HL-60 (cell line): ENCODE measurements at regions not wholly inside any gene's neighbourhood (a gene's known extent, or its start where the extent isn't known, plus 50 kb on each side); places are given as distances from the start of the nearest gene placed in this dataset.

ENCODE experiments used
- CTCF ChIP-seq: IDR thresholded peaks from one replicate; pipeline ENCODE4 v1.5.1; 2011; ENCODE audit warnings: low read length, control low read depth, inconsistent platforms; ENCODE audit not compliant: insufficient read depth
- POLR2AphosphoS5 ChIP-seq: IDR thresholded peaks from 2 replicates; pipeline ENCODE4 v1.6.1; 2012; ENCODE audit warnings: low read depth
- REST ChIP-seq: IDR thresholded peaks from 2 replicates; pipeline ENCODE4 v1.6.1; 2012; ENCODE audit warnings: low read depth; ENCODE audit not compliant: insufficient replicate concordance

GRCh38 chr20:52426856-52427255 is 235.3 kb upstream of the ZFP64 start:
- no peak for TF ChIP-seq REST
- TF ChIP-seq CTCF = no peak
- no peak for TF ChIP-seq POLR2AphosphoS5
